Ectodermal cell (in vitro differentiated cells): ENCODE measurements at regions not wholly inside any gene's neighbourhood (a gene's known extent, or its start where the extent isn't known, plus 50 kb on each side); places are given as distances from the start of the nearest gene placed in this dataset.

Experiments
- H3K27ac ChIP-seq: 2 replicates; pipeline ENCODE4 v1.7.0; 2013; ENCODE audit warnings: mild to moderate bottlenecking, low read depth, low read length; ENCODE audit not compliant: insufficient read depth, poor library complexity, severe bottlenecking
- H3K27me3 ChIP-seq: 2 replicates; pipeline ENCODE4 v1.7.0; 2013; ENCODE audit warnings: mild to moderate bottlenecking, low read length; ENCODE audit not compliant: insufficient read depth, control insufficient read depth, poor library complexity, severe bottlenecking
- H3K36me3 ChIP-seq: one replicate; pipeline ENCODE4 v1.7.0; 2013; ENCODE audit warnings: low read length; ENCODE audit not compliant: control insufficient read depth, insufficient read depth
- H3K4me1 ChIP-seq: one replicate; pipeline ENCODE4 v1.7.0; 2013; ENCODE audit warnings: low read length; ENCODE audit not compliant: control insufficient read depth, insufficient read depth
- H3K4me3 ChIP-seq: 2 replicates; pipeline ENCODE4 v1.7.0; 2013; ENCODE audit warnings: low read depth, low read length, control low read depth; ENCODE audit not compliant: insufficient read depth
- H3K9me3 ChIP-seq: 2 replicates; pipeline ENCODE4 v1.7.0; 2013; ENCODE audit warnings: mild to moderate bottlenecking, low read length, moderate library complexity; ENCODE audit not compliant: control insufficient read depth
- WGBS, 2 experiments: methylation state at CpG; one replicate each; pipeline ENCODE4 v1.1.7; 2013; ENCODE audit warnings: missing lambda C conversion rate in 2 of 2; 5-methylcytosine and 5-hydroxymethylcytosine counted together

GRCh38 chr18:75526038-75526437, 98.5 kb upstream of the SMIM21 start:
- no peak overlapping the region for H3K27ac ChIP-seq
- no peaks in the 10 kb centered on the region for H3K9me3 ChIP-seq
- WGBS, 2 experiments: 92 to 96% methylated on average over 6 of the region's 6 CpGs
- H3K27me3 ChIP-seq: no peaks in the 10 kb centered on the region
- H3K4me1 ChIP-seq: no peaks in the 10 kb centered on the region
- H3K36me3 ChIP-seq: no peaks in the 10 kb centered on the region
- H3K4me3 ChIP-seq: no peak overlapping the region

- H3K27me3 ChIP-seq: no peaks in the 10 kb centered on the region
- 91 to 94% methylated on average over 7 of the region's 7 CpGs for WGBS, 2 experiments
- H3K9me3 ChIP-seq: no peaks in the 10 kb centered on the region
These were observed 97.8 kb upstream of the SMIM21 start for GRCh38 chr18:75525331-75525730.

GRCh38 chr18:75524841-75525240, 97.3 kb upstream of the SMIM21 start:
- H3K36me3 ChIP-seq: no peaks in the 10 kb centered on the region
- H3K9me3 ChIP-seq: no peaks in the 10 kb centered on the region
- no peak overlapping the region for H3K27ac ChIP-seq
- no peaks in the 10 kb centered on the region for H3K27me3 ChIP-seq
- no peak overlapping the region for H3K4me3 ChIP-seq
- 94 to 95% methylated on average over 7 of the region's 7 CpGs for WGBS, 2 experiments
- no peaks in the 10 kb centered on the region for H3K4me1 ChIP-seq

More at GRCh38 chr18:75525331-75525730, 97.8 kb upstream of the SMIM21 start:
- Histone ChIP-seq H3K4me1 (no peaks in the 10 kb centered on the region), H3K36me3 (no peaks in the 10 kb centered on the region), H3K27ac (no peak overlapping the region), H3K4me3 (no peak overlapping the region)

GRCh38 chr18:75524181-75524580, 96.7 kb upstream of the SMIM21 start:
- Histone ChIP-seq H3K36me3 (no peaks in the 10 kb centered on the region), H3K27ac (no peak overlapping the region), H3K4me1 (no peaks in the 10 kb centered on the region), H3K9me3 (no peaks in the 10 kb centered on the region), H3K4me3 (no peak overlapping the region), H3K27me3 (no peaks in the 10 kb centered on the region)
- WGBS, 2 experiments: 94 to 95% methylated on average over 8 of the region's 8 CpGs

GRCh38 chr18:75521816-75522215, 94.3 kb upstream of the SMIM21 start:
- WGBS, 2 experiments: 89 to 91% methylated on average over 12 of the region's 12 CpGs
- H3K9me3 ChIP-seq: no peaks in the 10 kb centered on the region
- H3K4me3 ChIP-seq: no peak overlapping the region

GRCh38 chr18:75518007-75518406, 90.5 kb upstream of the SMIM21 start:
- no peaks in the 10 kb centered on the region for H3K36me3 ChIP-seq
- no peaks in the 10 kb centered on the region for H3K9me3 ChIP-seq
- no peak overlapping the region for H3K4me3 ChIP-seq
- H3K27me3 ChIP-seq: no peaks in the 10 kb centered on the region
- WGBS, 2 experiments: 94 to 95% methylated on average over 3 of the region's 3 CpGs
- no peaks in the 10 kb centered on the region for H3K4me1 ChIP-seq
- H3K27ac ChIP-seq: no peak overlapping the region

More at GRCh38 chr18:75521816-75522215, 94.3 kb upstream of the SMIM21 start:
- no peak overlapping the region for H3K27ac ChIP-seq
- no peaks in the 10 kb centered on the region for H3K4me1 ChIP-seq
- no peaks in the 10 kb centered on the region for H3K27me3 ChIP-seq
- no peaks in the 10 kb centered on the region for H3K36me3 ChIP-seq

GRCh38 chr18:75517286-75517685, 89.8 kb upstream of the SMIM21 start:
- H3K4me1 ChIP-seq: no peaks in the 10 kb centered on the region
- no peaks in the 10 kb centered on the region for H3K36me3 ChIP-seq
- no peaks in the 10 kb centered on the region for H3K9me3 ChIP-seq
- no peaks in the 10 kb centered on the region for H3K27me3 ChIP-seq
- H3K27ac ChIP-seq: no peak overlapping the region
- H3K4me3 ChIP-seq: no peak overlapping the region
- 88 to 92% methylated on average over 3 of the region's 3 CpGs for WGBS, 2 experiments

GRCh38 chr18:75507636-75508035, 80.1 kb upstream of the SMIM21 start:
- no peak overlapping the region for H3K4me3 ChIP-seq
- H3K27me3 ChIP-seq: no peaks in the 10 kb centered on the region
- WGBS, 2 experiments: 95 to 96% methylated on average over 4 to 5 of the region's 5 CpGs
- H3K4me1 ChIP-seq: no peaks in the 10 kb centered on the region
- H3K9me3 ChIP-seq: no peaks in the 10 kb centered on the region
- no peaks in the 10 kb centered on the region for H3K36me3 ChIP-seq
- no peak overlapping the region for H3K27ac ChIP-seq

GRCh38 chr18:75506913-75507312, 79.4 kb upstream of the SMIM21 start:
- Histone ChIP-seq H3K4me1 (no peaks in the 10 kb centered on the region), H3K27me3 (no peaks in the 10 kb centered on the region), H3K9me3 (no peaks in the 10 kb centered on the region), H3K4me3 (no peak overlapping the region), H3K36me3 (no peaks in the 10 kb centered on the region), H3K27ac (no peak overlapping the region)
- 86 to 87% methylated on average over 7 of the region's 7 CpGs for WGBS, 2 experiments

- no peak overlapping the region for H3K27ac ChIP-seq
- no peaks in the 10 kb centered on the region for H3K4me1 ChIP-seq
- H3K4me3 ChIP-seq: no peak overlapping the region
- no peaks in the 10 kb centered on the region for H3K27me3 ChIP-seq
- H3K36me3 ChIP-seq: no peaks in the 10 kb centered on the region
- WGBS, 2 experiments: 91 to 92% methylated on average over 7 of the region's 7 CpGs
- no peaks in the 10 kb centered on the region for H3K9me3 ChIP-seq
These were observed 77.0 kb upstream of the SMIM21 start for GRCh38 chr18:75504469-75504868.

- 93 to 100% methylated on average over 1 to 2 of the region's 2 CpGs for WGBS, 2 experiments
- Histone ChIP-seq H3K27ac (no peak overlapping the region), H3K27me3 (no peaks in the 10 kb centered on the region), H3K4me3 (no peak overlapping the region), H3K36me3 (no peaks in the 10 kb centered on the region), H3K4me1 (no peaks in the 10 kb centered on the region), H3K9me3 (no peaks in the 10 kb centered on the region)
These were observed 76.1 kb upstream of the SMIM21 start for GRCh38 chr18:75503615-75504014.
